ENCODE measurements at regions not wholly inside any gene's neighbourhood (a gene's known extent, or its start where the extent isn't known, plus 50 kb on each side); places are given as distances from the start of the nearest gene placed in this dataset.

GRCh38 chr7:106561666-106562411 is 99.1 kb downstream of the CCDC71L start:
- Mint-ChIP-seq H3K4me1 (peaks cover 1% of the 10 kb centered on the region), H3K27ac (no peak overlapping the region), H3K4me3 (no peak overlapping the region), H3K27me3 (no peaks in the 10 kb centered on the region), H3K9me3 (ENCODE audit: insufficient read depth) (no peaks in the 10 kb centered on the region)
- ATAC-seq (ENCODE audit: low read depth) = no peak
- no peak overlapping the region for H2AFZ ChIP-seq (ENCODE audit: insufficient read depth, low read depth, low read length, poor library complexity, severe bottlenecking)
- H3K9ac ChIP-seq (ENCODE audit: low read length) = no peak overlapping the region
- no peaks in the 10 kb centered on the region for H3K4me1 ChIP-seq (ENCODE audit: control insufficient read depth in 2 of 2, insufficient read depth in 2 of 2, low read length in 2 of 2)
- H3K4me2 ChIP-seq (replicated peaks; ENCODE audit: low read depth, low read length, poor library complexity, severe bottlenecking) = no peak overlapping the region
- whole genome bisulfite sequencing (ENCODE audit: insufficient coverage) = 70% methylated on average over 2 of the region's 4 CpGs
- DNase-seq = no peak
- TF ChIP-seq CTCF (IDR thresholded peaks at IDR 0.05) = no peak
- TF ChIP-seq EZH2 (IDR thresholded peaks at IDR 0.05; ENCODE audit: borderline replicate concordance, insufficient read depth, low read depth, low read length, poor library complexity, severe bottlenecking) = no peak
- no peaks in the 10 kb centered on the region for H3K79me2 ChIP-seq (ENCODE audit: control insufficient read depth, insufficient read depth, low read length)
- ChIA-PET CTCF (no interaction called here), POLR2A (no interaction called here)
- H3K36me3 ChIP-seq (replicated peaks in 1 of 2; ENCODE audit: control extremely low read depth in 1 of 2, control insufficient read depth in 1 of 2, extremely low read depth in 1 of 2, insufficient read depth in 2 of 2, low read length in 1 of 2) = no peaks in the 10 kb centered on the region
- no peaks in the 10 kb centered on the region for H4K20me1 ChIP-seq (ENCODE audit: control insufficient read depth, insufficient read depth, low read length, poor library complexity, severe bottlenecking)
- no peaks in the 10 kb centered on the region for H3K9me3 ChIP-seq (ENCODE audit: control extremely low read depth in 1 of 3, control insufficient read depth in 2 of 3, insufficient read depth in 1 of 3, low read length in 2 of 3)
- H3K27me3 ChIP-seq (replicated peaks in 1 of 4; ENCODE audit: control extremely low read depth in 1 of 4, control insufficient read depth in 3 of 4, insufficient read depth in 4 of 4, low read length in 3 of 4) = no peaks in the 10 kb centered on the region
- intact Hi-C loops (cut with micrococcal nuclease) = no loop called here
- H3K27ac ChIP-seq (ENCODE audit: low read length in 2 of 2) = no peak overlapping the region
- H3K4me3 ChIP-seq (ENCODE audit: control extremely low read depth in 1 of 5, extremely low read depth in 1 of 5, insufficient read depth in 1 of 5, low read depth in 2 of 5, low read length in 4 of 5) = no peak overlapping the region

DNA sequence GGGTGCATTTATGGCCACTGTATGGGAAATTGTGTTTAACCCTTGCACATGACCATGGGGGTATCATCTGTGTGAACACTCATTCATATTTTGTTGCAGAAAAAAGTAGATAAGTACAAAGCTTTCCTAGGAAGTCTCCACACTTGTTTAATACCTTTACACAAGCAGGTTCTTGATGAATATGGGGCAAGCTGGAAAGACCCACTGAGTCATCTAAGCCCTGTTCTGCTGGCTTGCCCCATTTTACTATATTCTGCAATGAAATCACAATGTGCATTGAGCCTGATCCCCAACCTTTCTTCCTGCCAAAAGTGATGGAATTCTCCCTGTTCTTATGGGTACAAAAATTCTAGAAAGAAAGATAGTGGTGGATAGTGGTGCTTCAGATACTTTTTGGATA is 99.8 kb downstream of the CCDC71L start:
- Histone ChIP-seq H3K9me3 (ENCODE audit: control extremely low read depth in 1 of 3, control insufficient read depth in 2 of 3, insufficient read depth in 1 of 3, low read length in 2 of 3) (no peaks in the 10 kb centered on the region), H3K4me1 (ENCODE audit: control insufficient read depth in 2 of 2, insufficient read depth in 2 of 2, low read length in 2 of 2) (no peaks in the 10 kb centered on the region), H3K4me2 (replicated peaks; ENCODE audit: low read depth, low read length, poor library complexity, severe bottlenecking) (no peak overlapping the region), H3K27ac (ENCODE audit: low read length in 2 of 2) (no peak overlapping the region), H3K36me3 (replicated peaks in 1 of 2; ENCODE audit: control extremely low read depth in 1 of 2, control insufficient read depth in 1 of 2, extremely low read depth in 1 of 2, insufficient read depth in 2 of 2, low read length in 1 of 2) (no peaks in the 10 kb centered on the region), H3K9ac (ENCODE audit: low read length) (no peak overlapping the region), H3K4me3 (ENCODE audit: control extremely low read depth in 1 of 5, extremely low read depth in 1 of 5, insufficient read depth in 1 of 5, low read depth in 2 of 5, low read length in 4 of 5) (no peak overlapping the region), H4K20me1 (ENCODE audit: control insufficient read depth, insufficient read depth, low read length, poor library complexity, severe bottlenecking) (no peaks in the 10 kb centered on the region), H3K79me2 (ENCODE audit: control insufficient read depth, insufficient read depth, low read length) (no peaks in the 10 kb centered on the region), H3K27me3 (replicated peaks in 1 of 4; ENCODE audit: control extremely low read depth in 1 of 4, control insufficient read depth in 3 of 4, insufficient read depth in 4 of 4, low read length in 3 of 4) (no peaks in the 10 kb centered on the region), H2AFZ (ENCODE audit: insufficient read depth, low read depth, low read length, poor library complexity, severe bottlenecking) (no peak overlapping the region)
- ChIA-PET CTCF (no interaction called here), POLR2A (no interaction called here)
- H3K4me3 Mint-ChIP-seq = no peak overlapping the region
- intact Hi-C loops (cut with micrococcal nuclease) = no loop called here
- no peak overlapping the region for H3K27ac Mint-ChIP-seq
- H3K4me1 Mint-ChIP-seq = peaks cover 7% of the 10 kb centered on the region
- ATAC-seq (ENCODE audit: low read depth) (no peak), DNase-seq (no peak)
- H3K9me3 Mint-ChIP-seq (ENCODE audit: insufficient read depth) = no peaks in the 10 kb centered on the region
- TF ChIP-seq CTCF (IDR thresholded peaks at IDR 0.05) (no peak), EZH2 (IDR thresholded peaks at IDR 0.05; ENCODE audit: borderline replicate concordance, insufficient read depth, low read depth, low read length, poor library complexity, severe bottlenecking) (no peak)
- no peaks in the 10 kb centered on the region for H3K27me3 Mint-ChIP-seq
